D721Med (cell line): ENCODE measurements at regions not wholly inside any gene's neighbourhood (a gene's known extent, or its start where the extent isn't known, plus 50 kb on each side); places are given as distances from the start of the nearest gene placed in this dataset.

Source experiments
- DNase-seq: peaks from one replicate; pipeline ENCODE4 v3.0.0; 2011; ENCODE audit warnings: low spot score; ENCODE audit not compliant: insufficient read length
- FAIRE-seq: peaks from 2 replicates; lab custom pipeline; 2011; peaks lifted over from hg19 to GRCh38; lab: Jason Lieb, UNC
- CTCF ChIP-seq: IDR thresholded peaks from 2 replicates; pipeline ENCODE4 v1.5.1; 2012; ENCODE audit warnings: mild to moderate bottlenecking, control low read depth; ENCODE audit not compliant: insufficient read depth; ENCODE audit errors: missing control alignments

GRCh38 chr5:93018461-93018860 is 562.6 kb downstream of the NR2F1-AS1 start:
- TF ChIP-seq CTCF = no peak
- DNase-seq = no peak
- FAIRE-seq = no peak

- FAIRE-seq (no peak), DNase-seq (no peak)
- no peak for TF ChIP-seq CTCF
Measured at GRCh38 chr5:93017849-93018248, 563.2 kb downstream of the NR2F1-AS1 start.

- FAIRE-seq (no peak), DNase-seq (no peak)
- TF ChIP-seq CTCF = no peak
Measured at GRCh38 chr5:93017376-93017775, 563.6 kb downstream of the NR2F1-AS1 start.

- FAIRE-seq (no peak), DNase-seq (no peak)
- TF ChIP-seq CTCF = no peak
Measured at GRCh38 chr5:93010616-93011015, 570.4 kb downstream of the NR2F1-AS1 start.

- no peak for DNase-seq
- no peak for TF ChIP-seq CTCF
- FAIRE-seq = no peak
Measured at GRCh38 chr5:93010037-93010436, 571.0 kb downstream of the NR2F1-AS1 start.

- FAIRE-seq (no peak), DNase-seq (no peak)
- no peak for TF ChIP-seq CTCF
Measured at GRCh38 chr5:93008502-93009207, 572.4 kb downstream of the NR2F1-AS1 start.

GRCh38 chr5:93006915-93007314 is 574.1 kb downstream of the NR2F1-AS1 start:
- no peak for DNase-seq
- no peak for TF ChIP-seq CTCF
- no peak for FAIRE-seq
